GM12878 (cell line): ENCODE measurements at regions not wholly inside any gene's neighbourhood (a gene's known extent, or its start where the extent isn't known, plus 50 kb on each side); places are given as distances from the start of the nearest gene placed in this dataset.

Source experiments
- CTCF ChIP-seq, 3 experiments: IDR thresholded peaks in 2 of 3; conservative IDR thresholded peaks in 1 of 3; 2 replicates each; pipeline ENCODE4 v1.5.1; 2011; ENCODE audit warnings: low read depth in 3 of 3, low read length in 3 of 3, mild to moderate bottlenecking in 3 of 3, control low read depth in 2 of 3, moderate library complexity in 2 of 3, inconsistent platforms in 1 of 3, mixed read lengths in 1 of 3; ENCODE audit not compliant: control insufficient read depth in 2 of 3, insufficient read depth in 1 of 3; ENCODE audit errors: extremely low read depth in 1 of 3
- E4F1 ChIP-seq: fragments of 450-650 bp; IDR thresholded peaks from 2 replicates; pipeline ENCODE4 v1.6.1; 2018; ENCODE audit warnings: borderline replicate concordance, mild to moderate bottlenecking; ENCODE audit not compliant: partially characterized antibody
- MYC ChIP-seq: IDR thresholded peaks from 2 replicates; pipeline ENCODE4 v1.6.1; 2011; ENCODE audit warnings: mild to moderate bottlenecking, low read length, moderate library complexity, inconsistent platforms; ENCODE audit not compliant: insufficient read depth, insufficient replicate concordance, insufficient read length, severe bottlenecking
- RAD21 ChIP-seq: IDR thresholded peaks from 2 replicates; pipeline ENCODE4 v1.6.1; 2011; ENCODE audit warnings: mild to moderate bottlenecking, low read depth, low read length, moderate library complexity; ENCODE audit not compliant: insufficient read depth
- SIX5 ChIP-seq: IDR thresholded peaks from 2 replicates; pipeline ENCODE4 v1.6.1; 2011; ENCODE audit warnings: mild to moderate bottlenecking, low read depth, low read length, moderate library complexity; ENCODE audit not compliant: severe bottlenecking
- ZBTB40 ChIP-seq: fragments of 450-650 bp; IDR thresholded peaks from 2 replicates; pipeline ENCODE4 v1.6.1; 2016; ENCODE audit warnings: mild to moderate bottlenecking, moderate library complexity, borderline replicate concordance

- TF ChIP-seq RAD21 = no peak
- TF ChIP-seq CTCF (IDR thresholded peaks at IDR 0.05 in 2 of 3, conservative IDR thresholded peaks at IDR 0.05 in 1 of 3; ENCODE audit: control insufficient read depth in 2 of 3, extremely low read depth in 1 of 3, insufficient read depth in 1 of 3, low read depth in 3 of 3, low read length in 3 of 3) = no peak
- TF ChIP-seq E4F1 = no peak
- TF ChIP-seq SIX5 = no peak
- no peak for TF ChIP-seq MYC
- TF ChIP-seq ZBTB40 = no peak
Measured at GRCh38 chr3:54065140-54065539, 57.2 kb upstream of the CACNA2D3 start.
